SK-N-SH treated with all-trans-retinoic acid at 6 μM for 48 hours (cell line): ENCODE measurements at regions not wholly inside any gene's neighbourhood (a gene's known extent, or its start where the extent isn't known, plus 50 kb on each side); places are given as distances from the start of the nearest gene placed in this dataset.

Experiments used
- ATAC-seq: fragments of 200-7000 bp; cut with Tn5 transposase; 3 replicates; pipeline ENCODE4 v1.9.1; 2020; ENCODE audit warnings: mild to moderate bottlenecking, moderate library complexity
- ARNTL ChIP-seq: fragments of 450-650 bp; formaldehyde crosslinking; IDR thresholded peaks from 2 replicates; pipeline ENCODE4 v1.5.0; 2020; ENCODE audit warnings: low read depth, mild to moderate bottlenecking, moderate library complexity, borderline replicate concordance
- BACH2 ChIP-seq: fragments of 250-450 bp; sonication (Bioruptor Pico); IDR thresholded peaks from 2 replicates; pipeline ENCODE4 v1.9.0; 2021; ENCODE audit warnings: mild to moderate bottlenecking, borderline replicate concordance
- CSDC2 ChIP-seq: fragments of 250-450 bp; sonication (Bioruptor Pico); IDR thresholded peaks from 2 replicates; pipeline ENCODE4 v1.5.0; 2020; ENCODE audit warnings: mild to moderate bottlenecking, moderate library complexity
- ESRRG ChIP-seq: fragments of 250-450 bp; sonication (Bioruptor Pico); IDR thresholded peaks from 2 replicates; pipeline ENCODE4 v1.6.1; 2021; ENCODE audit warnings: mild to moderate bottlenecking
- GLIS3 ChIP-seq: fragments of 250-450 bp; sonication (Bioruptor Pico); IDR thresholded peaks from 2 replicates; pipeline ENCODE4 v1.5.0; 2020; ENCODE audit warnings: mild to moderate bottlenecking, moderate library complexity
- ISL1 ChIP-seq: fragments of 250-450 bp; sonication (Bioruptor Pico); IDR thresholded peaks from 2 replicates; pipeline ENCODE4 v2.1.2; 2022; ENCODE audit warnings: mild to moderate bottlenecking, moderate library complexity
- OSR1 ChIP-seq: fragments of 250-450 bp; sonication (Bioruptor Pico); IDR thresholded peaks from 2 replicates; pipeline ENCODE4 v1.8.0; 2022; ENCODE audit warnings: moderate library complexity, mild to moderate bottlenecking, inconsistent platforms
- PPARA ChIP-seq: fragments of 250-450 bp; sonication (Bioruptor Pico); IDR thresholded peaks from 2 replicates; pipeline ENCODE4 v1.5.0; 2020; ENCODE audit warnings: mild to moderate bottlenecking, borderline replicate concordance
- RARB ChIP-seq: fragments of 250-450 bp; sonication (Bioruptor Pico); IDR thresholded peaks from 2 replicates; pipeline ENCODE4 v1.8.0; 2021; ENCODE audit warnings: mild to moderate bottlenecking, moderate library complexity
- SNAI2 ChIP-seq: fragments of 250-450 bp; sonication (Bioruptor Pico); IDR thresholded peaks from 2 replicates; pipeline ENCODE4 v1.5.0; 2020; ENCODE audit warnings: mild to moderate bottlenecking, moderate library complexity
- TCF4 ChIP-seq: fragments of 250-450 bp; sonication (Bioruptor Pico); IDR thresholded peaks from 2 replicates; pipeline ENCODE4 v1.8.0; 2021; ENCODE audit warnings: mild to moderate bottlenecking, moderate library complexity, borderline replicate concordance
- TOX ChIP-seq: fragments of 250-450 bp; sonication (Bioruptor Pico); IDR thresholded peaks from 2 replicates; pipeline ENCODE4 v1.8.0; 2021; ENCODE audit warnings: mild to moderate bottlenecking, moderate library complexity, borderline replicate concordance
- ZC3H10 ChIP-seq: fragments of 250-450 bp; sonication (Bioruptor Pico); IDR thresholded peaks from 2 replicates; pipeline ENCODE4 v1.5.1; 2021; ENCODE audit warnings: mild to moderate bottlenecking, moderate library complexity
- ZFP3 ChIP-seq: fragments of 250-450 bp; sonication (Bioruptor Pico); IDR thresholded peaks from 2 replicates; pipeline ENCODE4 v1.5.0; 2020; ENCODE audit warnings: mild to moderate bottlenecking, moderate library complexity
- ZFP30 ChIP-seq: fragments of 450-650 bp; formaldehyde crosslinking; IDR thresholded peaks from 2 replicates; pipeline ENCODE4 v1.5.0; 2022; ENCODE audit warnings: mild to moderate bottlenecking, moderate library complexity
- ZNF565 ChIP-seq: fragments of 450-650 bp; formaldehyde crosslinking; conservative IDR thresholded peaks from 2 replicates; pipeline ENCODE4 v1.5.0; 2020; ENCODE audit warnings: low read depth, mild to moderate bottlenecking, moderate library complexity
- ZNF70 ChIP-seq: fragments of 450-650 bp; formaldehyde crosslinking; IDR thresholded peaks from 2 replicates; pipeline ENCODE4 v1.5.0; 2020; ENCODE audit warnings: mild to moderate bottlenecking, moderate library complexity
- ZNF8 ChIP-seq: fragments of 450-650 bp; formaldehyde crosslinking; IDR thresholded peaks from 2 replicates; pipeline ENCODE4 v1.5.0; 2020; ENCODE audit warnings: mild to moderate bottlenecking, moderate library complexity
- TF ChIP-seq, protein P1 (sequence below): fragments of 250-450 bp; sonication (Bioruptor Pico); IDR thresholded peaks from 2 replicates; pipeline ENCODE4 v1.8.0; 2021; ENCODE audit warnings: low read depth, mild to moderate bottlenecking, moderate library complexity, borderline replicate concordance
- TF ChIP-seq, protein P2 (sequence below): fragments of 250-450 bp; sonication (Bioruptor Pico); IDR thresholded peaks from 2 replicates; pipeline ENCODE4 v1.5.1; 2020; ENCODE audit warnings: low read depth, mild to moderate bottlenecking, moderate library complexity
- TF ChIP-seq, protein P3 (sequence below): fragments of 250-450 bp; sonication (Bioruptor Pico); IDR thresholded peaks from 2 replicates; pipeline ENCODE4 v1.5.0; 2020; ENCODE audit warnings: mild to moderate bottlenecking, moderate library complexity
- TF ChIP-seq, protein P4 (sequence below): fragments of 250-450 bp; sonication (Bioruptor Pico); IDR thresholded peaks from 2 replicates; pipeline ENCODE4 v1.5.1; 2021; ENCODE audit warnings: mild to moderate bottlenecking, moderate library complexity
- TF ChIP-seq, protein P5 (sequence below): fragments of 250-450 bp; sonication (Bioruptor Pico); IDR thresholded peaks from 2 replicates; pipeline ENCODE4 v1.8.0; 2020; ENCODE audit warnings: mild to moderate bottlenecking, moderate library complexity, borderline replicate concordance

DNA sequence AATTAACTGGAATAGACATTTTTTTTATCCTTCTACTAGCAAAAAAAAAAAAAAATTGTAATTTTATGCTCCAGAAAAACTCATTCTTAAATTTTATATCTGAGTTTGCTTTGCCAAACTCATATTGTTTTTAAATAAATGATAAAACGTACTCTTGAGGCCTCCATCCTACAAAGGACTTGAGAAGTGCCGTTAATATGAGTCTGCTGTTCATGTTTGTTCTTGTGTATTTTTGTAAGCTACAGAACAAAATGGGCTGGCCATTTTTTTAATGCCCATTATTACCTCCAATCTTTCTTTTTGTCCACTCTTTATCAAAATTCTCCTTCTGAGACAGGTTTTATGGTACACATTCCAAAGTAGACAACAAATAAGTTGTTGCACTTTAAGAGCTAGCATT, 643.5 kb upstream of the SOX9 start:
- no peak for ATAC-seq

DNA sequence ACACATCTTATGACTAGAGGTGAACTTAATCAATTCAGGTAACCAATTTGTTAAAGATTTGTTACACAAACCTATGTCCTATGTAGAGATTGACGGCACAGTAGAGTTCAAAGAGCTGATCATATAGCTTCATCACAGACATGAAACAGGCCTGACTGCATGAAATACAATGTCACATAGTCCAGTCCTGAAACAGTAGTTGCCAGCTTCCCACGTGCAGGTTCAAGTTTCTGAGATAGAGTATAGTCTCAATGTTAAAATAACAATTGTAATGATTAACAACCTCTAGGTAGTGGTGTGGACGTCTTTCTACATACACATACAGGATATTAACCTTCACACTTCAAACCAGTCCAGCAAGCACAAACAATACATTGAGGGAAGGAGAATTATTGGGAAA, 640.7 kb upstream of the SOX9 start:
- no peak for ATAC-seq
- TF ChIP-seq RARB (CRISPR knock-in tag) (no peak), ISL1 (no peak), ZNF70 (no peak), TCF4 (CRISPR knock-in tag) (no peak), BACH2 (CRISPR knock-in tag) (no peak), ARNTL (no peak), ZNF8 (CRISPR knock-in tag) (no peak), TOX (CRISPR knock-in tag) (no peak), SNAI2 (no peak), PPARA (no peak), OSR1 (CRISPR knock-in tag) (no peak), GLIS3 (CRISPR knock-in tag) (no peak), ZFP30 (no peak), ZFP3 (CRISPR knock-in tag) (no peak)
- TF ChIP-seq, protein P1, sequence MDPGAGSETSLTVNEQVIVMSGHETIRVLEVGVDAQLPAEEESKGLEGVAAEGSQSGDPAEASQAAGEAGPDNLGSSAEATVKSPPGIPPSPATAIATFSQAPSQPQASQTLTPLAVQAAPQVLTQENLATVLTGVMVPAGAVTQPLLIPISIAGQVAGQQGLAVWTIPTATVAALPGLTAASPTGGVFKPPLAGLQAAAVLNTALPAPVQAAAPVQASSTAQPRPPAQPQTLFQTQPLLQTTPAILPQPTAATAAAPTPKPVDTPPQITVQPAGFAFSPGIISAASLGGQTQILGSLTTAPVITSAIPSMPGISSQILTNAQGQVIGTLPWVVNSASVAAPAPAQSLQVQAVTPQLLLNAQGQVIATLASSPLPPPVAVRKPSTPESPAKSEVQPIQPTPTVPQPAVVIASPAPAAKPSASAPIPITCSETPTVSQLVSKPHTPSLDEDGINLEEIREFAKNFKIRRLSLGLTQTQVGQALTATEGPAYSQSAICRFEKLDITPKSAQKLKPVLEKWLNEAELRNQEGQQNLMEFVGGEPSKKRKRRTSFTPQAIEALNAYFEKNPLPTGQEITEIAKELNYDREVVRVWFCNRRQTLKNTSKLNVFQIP: no peak
- TF ChIP-seq, protein P2, sequence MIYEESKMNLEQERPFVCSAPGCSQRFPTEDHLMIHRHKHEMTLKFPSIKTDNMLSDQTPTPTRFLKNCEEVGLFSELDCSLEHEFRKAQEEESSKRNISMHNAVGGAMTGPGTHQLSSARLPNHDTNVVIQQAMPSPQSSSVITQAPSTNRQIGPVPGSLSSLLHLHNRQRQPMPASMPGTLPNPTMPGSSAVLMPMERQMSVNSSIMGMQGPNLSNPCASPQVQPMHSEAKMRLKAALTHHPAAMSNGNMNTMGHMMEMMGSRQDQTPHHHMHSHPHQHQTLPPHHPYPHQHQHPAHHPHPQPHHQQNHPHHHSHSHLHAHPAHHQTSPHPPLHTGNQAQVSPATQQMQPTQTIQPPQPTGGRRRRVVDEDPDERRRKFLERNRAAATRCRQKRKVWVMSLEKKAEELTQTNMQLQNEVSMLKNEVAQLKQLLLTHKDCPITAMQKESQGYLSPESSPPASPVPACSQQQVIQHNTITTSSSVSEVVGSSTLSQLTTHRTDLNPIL (CRISPR knock-in tag): no peak
- TF ChIP-seq, protein P3, sequence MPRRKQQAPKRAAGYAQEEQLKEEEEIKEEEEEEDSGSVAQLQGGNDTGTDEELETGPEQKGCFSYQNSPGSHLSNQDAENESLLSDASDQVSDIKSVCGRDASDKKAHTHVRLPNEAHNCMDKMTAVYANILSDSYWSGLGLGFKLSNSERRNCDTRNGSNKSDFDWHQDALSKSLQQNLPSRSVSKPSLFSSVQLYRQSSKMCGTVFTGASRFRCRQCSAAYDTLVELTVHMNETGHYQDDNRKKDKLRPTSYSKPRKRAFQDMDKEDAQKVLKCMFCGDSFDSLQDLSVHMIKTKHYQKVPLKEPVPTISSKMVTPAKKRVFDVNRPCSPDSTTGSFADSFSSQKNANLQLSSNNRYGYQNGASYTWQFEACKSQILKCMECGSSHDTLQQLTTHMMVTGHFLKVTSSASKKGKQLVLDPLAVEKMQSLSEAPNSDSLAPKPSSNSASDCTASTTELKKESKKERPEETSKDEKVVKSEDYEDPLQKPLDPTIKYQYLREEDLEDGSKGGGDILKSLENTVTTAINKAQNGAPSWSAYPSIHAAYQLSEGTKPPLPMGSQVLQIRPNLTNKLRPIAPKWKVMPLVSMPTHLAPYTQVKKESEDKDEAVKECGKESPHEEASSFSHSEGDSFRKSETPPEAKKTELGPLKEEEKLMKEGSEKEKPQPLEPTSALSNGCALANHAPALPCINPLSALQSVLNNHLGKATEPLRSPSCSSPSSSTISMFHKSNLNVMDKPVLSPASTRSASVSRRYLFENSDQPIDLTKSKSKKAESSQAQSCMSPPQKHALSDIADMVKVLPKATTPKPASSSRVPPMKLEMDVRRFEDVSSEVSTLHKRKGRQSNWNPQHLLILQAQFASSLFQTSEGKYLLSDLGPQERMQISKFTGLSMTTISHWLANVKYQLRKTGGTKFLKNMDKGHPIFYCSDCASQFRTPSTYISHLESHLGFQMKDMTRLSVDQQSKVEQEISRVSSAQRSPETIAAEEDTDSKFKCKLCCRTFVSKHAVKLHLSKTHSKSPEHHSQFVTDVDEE (CRISPR knock-in tag): no peak

More for the DNA sequence above, 643.5 kb upstream of the SOX9 start:
- no peak for TF ChIP-seq OSR1 (CRISPR knock-in tag)
- no peak for TF ChIP-seq GLIS3 (CRISPR knock-in tag)
- TF ChIP-seq ARNTL: no peak

DNA sequence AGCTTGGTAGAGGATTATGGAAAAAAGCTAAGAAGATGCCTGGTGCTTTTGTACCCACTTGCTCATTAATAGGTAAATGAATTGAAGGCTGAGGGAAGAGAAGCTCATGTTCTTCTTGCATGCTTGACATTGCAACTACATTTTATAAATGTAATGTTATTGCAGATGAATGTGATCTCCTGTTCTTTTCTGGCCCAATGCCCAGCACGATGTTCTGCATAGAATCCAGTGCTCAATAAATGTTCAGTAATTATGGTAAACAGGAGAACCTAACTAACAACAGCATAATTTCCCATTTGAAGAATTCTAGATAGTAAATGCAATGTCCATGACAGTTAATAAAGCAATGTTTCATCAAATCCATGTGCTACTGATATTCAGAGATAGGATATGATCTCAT, 638.2 kb upstream of the SOX9 start:
- TF ChIP-seq CSDC2 (CRISPR knock-in tag) (no peak), ARNTL (no peak), ISL1 (0 out of 2 replicates have a peak, but pooled peaks have one; percentile 34), ZNF565 (no peak), ZFP30 (no peak)
- TF ChIP-seq, protein P4, sequence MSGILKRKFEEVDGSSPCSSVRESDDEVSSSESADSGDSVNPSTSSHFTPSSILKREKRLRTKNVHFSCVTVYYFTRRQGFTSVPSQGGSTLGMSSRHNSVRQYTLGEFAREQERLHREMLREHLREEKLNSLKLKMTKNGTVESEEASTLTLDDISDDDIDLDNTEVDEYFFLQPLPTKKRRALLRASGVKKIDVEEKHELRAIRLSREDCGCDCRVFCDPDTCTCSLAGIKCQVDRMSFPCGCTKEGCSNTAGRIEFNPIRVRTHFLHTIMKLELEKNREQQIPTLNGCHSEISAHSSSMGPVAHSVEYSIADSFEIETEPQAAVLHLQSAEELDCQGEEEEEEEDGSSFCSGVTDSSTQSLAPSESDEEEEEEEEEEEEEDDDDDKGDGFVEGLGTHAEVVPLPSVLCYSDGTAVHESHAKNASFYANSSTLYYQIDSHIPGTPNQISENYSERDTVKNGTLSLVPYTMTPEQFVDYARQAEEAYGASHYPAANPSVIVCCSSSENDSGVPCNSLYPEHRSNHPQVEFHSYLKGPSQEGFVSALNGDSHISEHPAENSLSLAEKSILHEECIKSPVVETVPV: no peak
- peak; percentile 79 for ATAC-seq

DNA sequence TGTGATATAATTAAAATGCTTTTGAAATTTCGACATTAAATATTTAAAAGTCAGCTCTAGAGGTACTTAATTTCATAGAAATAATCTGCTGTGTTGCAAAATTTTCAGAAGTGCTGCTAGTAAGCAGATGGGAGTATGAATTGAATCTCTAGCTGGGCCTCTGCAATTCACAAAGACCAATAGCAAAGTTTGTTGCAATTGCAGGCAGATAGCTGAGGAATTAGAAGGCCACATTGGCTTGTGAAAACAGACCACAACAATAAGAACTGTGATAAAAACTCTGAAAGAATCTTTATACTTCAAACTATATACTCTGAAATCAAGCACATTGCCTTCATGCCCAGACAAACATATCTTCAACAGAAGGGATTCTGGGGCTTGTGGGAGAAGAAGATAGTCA, 636.3 kb upstream of the SOX9 start:
- ATAC-seq: no peak
- TF ChIP-seq, protein P5, sequence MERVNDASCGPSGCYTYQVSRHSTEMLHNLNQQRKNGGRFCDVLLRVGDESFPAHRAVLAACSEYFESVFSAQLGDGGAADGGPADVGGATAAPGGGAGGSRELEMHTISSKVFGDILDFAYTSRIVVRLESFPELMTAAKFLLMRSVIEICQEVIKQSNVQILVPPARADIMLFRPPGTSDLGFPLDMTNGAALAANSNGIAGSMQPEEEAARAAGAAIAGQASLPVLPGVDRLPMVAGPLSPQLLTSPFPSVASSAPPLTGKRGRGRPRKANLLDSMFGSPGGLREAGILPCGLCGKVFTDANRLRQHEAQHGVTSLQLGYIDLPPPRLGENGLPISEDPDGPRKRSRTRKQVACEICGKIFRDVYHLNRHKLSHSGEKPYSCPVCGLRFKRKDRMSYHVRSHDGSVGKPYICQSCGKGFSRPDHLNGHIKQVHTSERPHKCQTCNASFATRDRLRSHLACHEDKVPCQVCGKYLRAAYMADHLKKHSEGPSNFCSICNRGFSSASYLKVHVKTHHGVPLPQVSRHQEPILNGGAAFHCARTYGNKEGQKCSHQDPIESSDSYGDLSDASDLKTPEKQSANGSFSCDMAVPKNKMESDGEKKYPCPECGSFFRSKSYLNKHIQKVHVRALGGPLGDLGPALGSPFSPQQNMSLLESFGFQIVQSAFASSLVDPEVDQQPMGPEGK (CRISPR knock-in tag): no peak
- no peak for TF ChIP-seq ZNF8 (CRISPR knock-in tag)
- TF ChIP-seq ESRRG (CRISPR knock-in tag): no peak
- TF ChIP-seq ZC3H10 (CRISPR knock-in tag): no peak
- no peak for TF ChIP-seq RARB (CRISPR knock-in tag)
- TF ChIP-seq OSR1 (CRISPR knock-in tag): no peak
- TF ChIP-seq PPARA: no peak
- no peak for TF ChIP-seq ZNF70
- TF ChIP-seq CSDC2 (CRISPR knock-in tag): no peak
- TF ChIP-seq, protein P3 (CRISPR knock-in tag): no peak
- no peak for TF ChIP-seq SNAI2
- TF ChIP-seq ISL1: no peak
- TF ChIP-seq, protein P4: no peak
- TF ChIP-seq ZNF565: no peak
- TF ChIP-seq ZFP3 (CRISPR knock-in tag): no peak
- no peak for TF ChIP-seq ZFP30
- no peak for TF ChIP-seq BACH2 (CRISPR knock-in tag)
- TF ChIP-seq, all 23 proteins: peak for 0
